ENCODE measurements at regions not wholly inside any gene's neighbourhood (a gene's known extent, or its start where the extent isn't known, plus 50 kb on each side); places are given as distances from the start of the nearest gene placed in this dataset.

- Histone ChIP-seq H3K36me3 (ENCODE audit: insufficient read depth, low read length) (no peaks in the 10 kb centered on the region), H3K4me3 (peak overlapping the region; percentile 67), H3K27ac (peak overlapping the region; percentile 92), H3K9me3 (ENCODE audit: low read depth, low read length) (no peaks in the 10 kb centered on the region), H3K9ac (ENCODE audit: insufficient read length) (peak overlapping the region; percentile 61)
- no peak for TF ChIP-seq EZH2 (IDR thresholded peaks at IDR 0.05)
- TF ChIP-seq POLR2AphosphoS5 (IDR thresholded peaks at IDR 0.05; ENCODE audit: borderline replicate concordance, low read depth, low read length), result no peak
- no peak for TF ChIP-seq FOXP2 (optimal IDR thresholded peaks at IDR 0.05; ENCODE audit: control extremely low read depth, extremely low read length, insufficient read depth)
- DNase-seq (ENCODE audit: low read depth, low spot score), result no peak
Measured at GRCh38 chr7:80278737-80279136, 144.1 kb downstream of the GNAI1 start.

DNA sequence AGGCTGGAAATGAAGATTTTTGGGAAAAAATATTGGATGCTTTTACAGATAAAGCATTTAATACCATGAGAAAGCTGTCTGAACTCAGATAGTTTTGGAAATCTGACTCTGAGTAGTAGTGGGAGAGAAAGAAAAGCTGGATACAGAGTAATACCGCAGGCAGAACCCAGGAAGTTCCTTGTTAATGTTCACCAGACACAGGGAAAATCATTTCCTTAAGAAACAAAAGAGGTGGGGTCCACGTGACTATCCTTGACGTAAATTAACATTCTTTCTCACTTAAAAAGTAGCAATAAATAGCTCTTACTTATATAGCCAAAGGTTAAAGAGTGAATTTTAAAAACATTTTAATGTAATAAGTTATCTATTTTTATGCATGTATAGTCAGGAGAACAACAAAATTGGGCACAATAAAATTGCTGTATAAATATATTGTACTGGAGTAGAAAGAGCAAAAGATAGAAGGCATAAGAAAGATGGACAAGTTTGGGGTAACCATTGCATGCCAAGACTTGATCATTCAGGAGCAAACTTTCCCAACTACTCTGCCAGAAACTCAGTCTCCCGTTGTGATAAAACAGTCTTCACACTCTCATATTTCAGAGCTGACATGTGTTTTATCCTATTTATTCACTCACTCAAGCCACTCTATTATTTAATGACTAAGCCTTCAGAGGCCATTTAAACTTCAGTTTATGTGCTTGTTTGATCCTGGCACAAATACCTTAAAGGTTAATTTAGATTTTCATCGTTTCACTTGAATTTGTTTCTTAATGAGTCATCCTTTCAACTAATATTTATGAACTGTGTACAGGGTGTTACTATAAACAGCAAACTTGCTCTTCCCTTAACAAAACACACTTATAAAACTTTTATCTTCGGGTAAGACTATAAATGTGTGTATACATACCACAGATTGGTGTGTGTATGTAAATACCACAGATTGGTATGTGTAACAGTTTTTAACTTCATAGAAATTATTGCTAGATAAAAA lies 143.1 kb downstream of the GNAI1 start:
- TF ChIP-seq FOXP2 (optimal IDR thresholded peaks at IDR 0.05; ENCODE audit: control extremely low read depth, extremely low read length, insufficient read depth), result no peak
- TF ChIP-seq POLR2AphosphoS5 (IDR thresholded peaks at IDR 0.05; ENCODE audit: borderline replicate concordance, low read depth, low read length), result no peak
- TF ChIP-seq EZH2 (IDR thresholded peaks at IDR 0.05), result no peak
- Histone ChIP-seq H3K36me3 (ENCODE audit: insufficient read depth, low read length) (no peaks in the 10 kb centered on the region), H3K9me3 (ENCODE audit: low read depth, low read length) (no peaks in the 10 kb centered on the region), H3K4me3 (peak overlapping the region; percentile 67), H3K9ac (ENCODE audit: insufficient read length) (peak overlapping the region; percentile 61), H3K27ac (peak overlapping the region; percentile 92)
- DNase-seq (ENCODE audit: low read depth, low spot score), result peak; percentile 91
